ENCODE measurements at regions not wholly inside any gene's neighbourhood (a gene's known extent, or its start where the extent isn't known, plus 50 kb on each side); places are given as distances from the start of the nearest gene placed in this dataset.
"Not testable (repeated sequence)": the region's sequence is repeated elsewhere in the genome, so short reads cannot be mapped to it uniquely, and the experiment has no call there.

- not testable (repeated sequence) for TF ChIP-seq CTCF (IDR thresholded peaks at IDR 0.05); POLR2AphosphoS5 (IDR thresholded peaks at IDR 0.05; ENCODE audit: insufficient read depth in 1 of 2, low read depth in 1 of 2); POLR2A (IDR thresholded peaks at IDR 0.05)
Measured at GRCh38 chr6:137559521-137560183, 65.5 kb upstream of the OLIG3 start.

Measured in vagina (tissue), 2 donors.